ENCODE measurements at regions not wholly inside any gene's neighbourhood (a gene's known extent, or its start where the extent isn't known, plus 50 kb on each side); places are given as distances from the start of the nearest gene placed in this dataset.

GRCh38 chr2:55111570-55112228 is 61.4 kb upstream of the RTN4 start (continued):
- TF ChIP-seq REST (IDR thresholded peaks at IDR 0.05; ENCODE audit: low read depth, low read length), result peak; percentile 54; the same call in 1 of the 2 replicates
- TF ChIP-seq FOSL2 (IDR thresholded peaks at IDR 0.05; ENCODE audit: borderline replicate concordance, low read depth), result peak; percentile 88; the same call in 1 of the 2 replicates
- TF ChIP-seq MEF2A (IDR thresholded peaks at IDR 0.05; ENCODE audit: borderline replicate concordance, low read depth), result no peak
- no peak for TF ChIP-seq CTCF (IDR thresholded peaks at IDR 0.05)
- TF ChIP-seq USF2 (IDR thresholded peaks at IDR 0.05; ENCODE audit: borderline replicate concordance, low read depth, low read length), result no peak
- peak in 1 of 2 experiments; percentile 41; a peak in 1 of 4 replicates for TF ChIP-seq EP300 (IDR thresholded peaks at IDR 0.05; ENCODE audit: borderline replicate concordance in 1 of 2, low read depth in 1 of 2, low read length in 1 of 2)
- no peak for TF ChIP-seq FOXJ3 (CRISPR knock-in tag; IDR thresholded peaks at IDR 0.05)
- no peak for TF ChIP-seq ELF1 (IDR thresholded peaks at IDR 0.05)
- TF ChIP-seq USF1 (IDR thresholded peaks at IDR 0.05; ENCODE audit: borderline replicate concordance, low read depth), result no peak; the same call in 1 of the 2 replicates
- no peak for TF ChIP-seq RAD21 (IDR thresholded peaks at IDR 0.05; ENCODE audit: low read length)
- peak; percentile 79 for TF ChIP-seq TCF12 (IDR thresholded peaks at IDR 0.05)
- TF ChIP-seq YY1 (IDR thresholded peaks at IDR 0.05; ENCODE audit: low read depth), result no peak
- TF ChIP-seq IRF3 (IDR thresholded peaks at IDR 0.05; ENCODE audit: low read depth, low read length), result no peak
- TF ChIP-seq CHD2 (IDR thresholded peaks at IDR 0.05; ENCODE audit: low read length, partially characterized antibody), result no peak
- TF ChIP-seq FOXM1 (IDR thresholded peaks at IDR 0.05; ENCODE audit: low read depth), result no peak

Data from SK-N-SH (cell line).